ENCODE measurements at regions not wholly inside any gene's neighbourhood (a gene's known extent, or its start where the extent isn't known, plus 50 kb on each side); places are given as distances from the start of the nearest gene placed in this dataset.

DNA sequence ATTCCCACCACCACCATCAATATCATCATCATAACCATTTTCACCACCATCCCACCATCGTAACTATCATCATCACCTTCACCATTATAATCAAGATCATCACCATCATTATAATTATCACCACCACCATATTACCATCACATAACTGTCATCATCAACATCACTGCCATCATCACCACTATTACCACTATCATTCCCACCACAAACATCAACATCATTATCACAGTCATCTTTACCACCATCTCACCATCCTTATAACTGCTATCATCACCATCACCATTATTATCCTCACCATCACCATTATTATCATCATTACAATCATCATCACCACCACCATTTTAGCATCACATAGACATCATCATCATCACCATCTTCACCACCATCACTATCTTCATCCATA lies 167.1 kb upstream of the ZMIZ1 start:
- no peaks in the 10 kb centered on the region for H3K9me3 ChIP-seq (replicated peaks in 1 of 3)
- H3K27me3 ChIP-seq, result no peaks in the 10 kb centered on the region
- no peak overlapping the region for H3K4me3 ChIP-seq
- H3K27ac ChIP-seq, result no peak overlapping the region
- no peak for TF ChIP-seq POLR2A (IDR thresholded peaks at IDR 0.05)
- TF ChIP-seq, protein P1, sequence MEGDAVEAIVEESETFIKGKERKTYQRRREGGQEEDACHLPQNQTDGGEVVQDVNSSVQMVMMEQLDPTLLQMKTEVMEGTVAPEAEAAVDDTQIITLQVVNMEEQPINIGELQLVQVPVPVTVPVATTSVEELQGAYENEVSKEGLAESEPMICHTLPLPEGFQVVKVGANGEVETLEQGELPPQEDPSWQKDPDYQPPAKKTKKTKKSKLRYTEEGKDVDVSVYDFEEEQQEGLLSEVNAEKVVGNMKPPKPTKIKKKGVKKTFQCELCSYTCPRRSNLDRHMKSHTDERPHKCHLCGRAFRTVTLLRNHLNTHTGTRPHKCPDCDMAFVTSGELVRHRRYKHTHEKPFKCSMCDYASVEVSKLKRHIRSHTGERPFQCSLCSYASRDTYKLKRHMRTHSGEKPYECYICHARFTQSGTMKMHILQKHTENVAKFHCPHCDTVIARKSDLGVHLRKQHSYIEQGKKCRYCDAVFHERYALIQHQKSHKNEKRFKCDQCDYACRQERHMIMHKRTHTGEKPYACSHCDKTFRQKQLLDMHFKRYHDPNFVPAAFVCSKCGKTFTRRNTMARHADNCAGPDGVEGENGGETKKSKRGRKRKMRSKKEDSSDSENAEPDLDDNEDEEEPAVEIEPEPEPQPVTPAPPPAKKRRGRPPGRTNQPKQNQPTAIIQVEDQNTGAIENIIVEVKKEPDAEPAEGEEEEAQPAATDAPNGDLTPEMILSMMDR (IDR thresholded peaks at IDR 0.05), result no peak
- H3K4me1 ChIP-seq (replicated peaks in 1 of 2), result no peaks in the 10 kb centered on the region
- intact Hi-C loops (cut with DNase I), result no loop called here
- no peak for DNase-seq
- no peaks in the 10 kb centered on the region for H3K36me3 ChIP-seq (replicated peaks in 1 of 2)
- WGBS, 4 donors, result 92 to 100% (median 97%) methylated on average over 1 of the region's 1 CpG

DNA sequence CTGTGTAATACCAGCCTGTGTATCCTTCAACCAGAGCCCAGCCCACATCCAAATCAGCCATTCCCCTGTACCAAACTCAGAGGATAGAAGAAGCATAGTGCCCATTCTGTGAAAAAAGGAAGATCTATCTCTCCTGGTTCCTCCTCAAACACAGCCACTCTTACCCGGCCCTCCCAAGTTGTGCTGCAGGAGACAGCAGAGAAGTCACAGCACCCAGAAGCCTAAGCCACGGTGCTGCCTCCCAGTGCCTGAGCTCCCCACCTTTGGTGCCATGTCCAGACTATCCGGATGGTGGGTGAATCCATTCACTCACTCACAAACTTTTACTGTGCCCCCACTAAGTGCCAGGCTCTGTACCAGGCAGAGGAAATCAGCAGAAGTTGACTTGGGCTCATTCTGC lies 166.0 kb upstream of the ZMIZ1 start:
- WGBS, 4 donors, result 84 to 88% (median 86%) methylated on average over 3 of the region's 3 CpGs
- Histone ChIP-seq H3K27me3 (no peaks in the 10 kb centered on the region), H3K4me1 (replicated peaks in 1 of 2) (peaks cover 0 to 2% of the 10 kb centered on the region in 2 donors), H3K36me3 (replicated peaks in 1 of 2) (no peaks in the 10 kb centered on the region), H3K9me3 (replicated peaks in 1 of 3) (no peaks in the 10 kb centered on the region), H3K4me3 (no peak overlapping the region), H3K27ac (no peak overlapping the region)
- DNase-seq, result peak in 3 of 7 donors; percentile 1 to 25 (median 9)
- no peak for TF ChIP-seq POLR2A (IDR thresholded peaks at IDR 0.05)
- TF ChIP-seq, protein P1 (IDR thresholded peaks at IDR 0.05), result no peak
- intact Hi-C loops (cut with DNase I), result no loop called here

DNA sequence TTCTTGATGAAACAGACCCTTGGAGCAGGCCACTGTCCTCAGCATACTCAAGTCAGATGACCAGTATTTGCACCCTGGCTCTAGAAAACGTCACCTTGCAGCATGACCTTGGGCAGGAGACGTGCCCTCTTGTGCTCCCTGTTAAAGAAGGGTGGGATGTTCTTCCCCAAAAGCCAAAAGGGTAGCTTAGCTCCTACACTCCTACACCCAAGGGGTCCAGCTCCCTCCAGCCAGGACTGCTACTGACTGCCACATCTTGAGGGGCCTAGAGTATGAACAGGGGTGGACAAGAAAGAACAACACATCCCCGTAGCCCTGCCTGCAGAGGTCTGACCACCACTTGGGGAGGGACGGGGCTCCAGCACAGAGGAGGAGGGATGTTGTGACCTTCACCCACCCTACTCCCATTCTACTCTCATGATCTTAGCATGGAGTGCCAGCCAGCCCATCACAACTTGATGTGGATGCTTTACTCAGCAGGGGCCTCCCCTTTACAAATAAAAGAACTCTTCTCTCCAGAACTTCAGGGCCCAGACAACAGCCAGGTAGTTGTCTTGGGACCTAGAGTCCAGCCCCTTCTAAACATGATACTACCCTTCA lies 165.3 kb upstream of the ZMIZ1 start:
- intact Hi-C loops (cut with DNase I), result no loop called here
- H3K27me3 ChIP-seq, result no peaks in the 10 kb centered on the region
- no peaks in the 10 kb centered on the region for H3K9me3 ChIP-seq (replicated peaks in 1 of 3)
- 71 to 90% (median 78%) methylated on average over 3 to 4 of the region's 4 CpGs for WGBS, 4 donors
- no peak overlapping the region for H3K27ac ChIP-seq
- no peaks in the 10 kb centered on the region for H3K36me3 ChIP-seq (replicated peaks in 1 of 2)
- H3K4me3 ChIP-seq, result no peak overlapping the region
- peak in 3 of 7 donors; percentile 4 to 33 (median 11) for DNase-seq
- TF ChIP-seq POLR2A (IDR thresholded peaks at IDR 0.05), result no peak
- TF ChIP-seq, protein P1 (IDR thresholded peaks at IDR 0.05), result no peak
- peaks cover 0 to 8% of the 10 kb centered on the region in 2 donors for H3K4me1 ChIP-seq (replicated peaks in 1 of 2)

DNA sequence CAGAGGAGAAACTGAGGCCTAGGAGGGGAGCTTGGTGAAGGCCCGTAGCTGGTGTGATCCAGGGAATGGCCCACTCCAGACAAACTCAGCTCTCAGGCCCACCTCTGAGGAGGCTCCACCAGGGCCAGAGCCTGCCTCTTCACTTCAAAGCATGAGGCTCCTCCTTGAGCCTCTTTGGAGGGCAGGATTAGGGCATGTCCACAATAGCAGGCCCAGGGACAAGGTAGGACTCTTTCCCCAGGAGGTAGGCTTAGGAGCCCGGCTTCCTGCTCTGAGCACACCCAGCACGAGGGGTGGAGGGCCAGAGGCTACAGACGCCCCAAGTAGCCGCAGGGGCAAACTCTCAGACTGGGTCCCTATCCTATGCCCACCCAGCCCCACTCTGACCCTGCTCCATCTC lies 164.6 kb upstream of the ZMIZ1 start:
- H3K36me3 ChIP-seq (replicated peaks in 1 of 2), result no peaks in the 10 kb centered on the region
- 89 to 99% (median 97%) methylated on average over 4 to 5 of the region's 5 CpGs for WGBS, 4 donors
- TF ChIP-seq POLR2A (IDR thresholded peaks at IDR 0.05), result no peak
- TF ChIP-seq, protein P1 (IDR thresholded peaks at IDR 0.05), result no peak
- no peaks in the 10 kb centered on the region for H3K27me3 ChIP-seq
- no peak overlapping the region for H3K4me3 ChIP-seq
- DNase-seq, result peak in 4 of 7 donors; percentile 6 to 24 (median 8)
- H3K4me1 ChIP-seq (replicated peaks in 1 of 2), result peaks cover 0 to 9% of the 10 kb centered on the region in 2 donors
- H3K9me3 ChIP-seq (replicated peaks in 1 of 3), result no peaks in the 10 kb centered on the region
- intact Hi-C loops (cut with DNase I), result no loop called here
- no peak overlapping the region for H3K27ac ChIP-seq
